Coronary artery (tissue), 2 donors: ENCODE measurements at regions not wholly inside any gene's neighbourhood (a gene's known extent, or its start where the extent isn't known, plus 50 kb on each side); places are given as distances from the start of the nearest gene placed in this dataset.
"Not testable (repeated sequence)": the region's sequence is repeated elsewhere in the genome, so short reads cannot be mapped to it uniquely, and the experiment has no call there.

ENCODE experiments used
- DNase-seq: peaks from one replicate; pipeline ENCODE4 v3.0.0-alpha.2; 2017; ENCODE audit warnings: low spot score
- H3K27ac ChIP-seq, 2 donors: fragments of 200-600 bp; sonication (generic); one replicate each; pipeline ENCODE4 v1.5.1; 2016 to 2019
- H3K4me3 ChIP-seq: fragments of 200-600 bp; sonication (generic); 2 replicates; pipeline ENCODE4 v1.5.1; 2016; ENCODE audit warnings: mild to moderate bottlenecking, moderate library complexity
- TF ChIP-seq, protein P1 (sequence below): fragments of 200-600 bp; sonication (generic); IDR thresholded peaks from one replicate; pipeline ENCODE4 v1.5.1; 2019; ENCODE audit warnings: antibody characterized with exemption

DNA sequence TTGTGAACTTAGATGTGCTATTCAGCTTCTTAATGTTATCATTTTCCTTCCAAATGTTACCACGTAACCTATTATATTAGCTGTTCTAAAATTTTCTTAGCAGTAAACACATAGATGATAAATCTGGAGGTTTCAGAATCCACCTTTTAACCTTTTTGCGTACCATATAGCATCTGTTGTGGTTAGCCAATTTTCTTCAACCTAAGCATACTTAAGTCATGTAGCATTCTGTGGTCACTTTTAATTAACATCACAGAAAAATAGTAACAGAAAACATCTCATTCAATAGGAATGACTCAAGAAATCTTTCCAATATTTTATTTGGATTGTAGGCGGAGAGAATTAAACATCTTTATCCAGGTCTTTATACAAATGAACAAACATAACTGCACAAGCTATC is 1465.3 kb upstream of the GBE1 start:
- TF ChIP-seq, protein P1, sequence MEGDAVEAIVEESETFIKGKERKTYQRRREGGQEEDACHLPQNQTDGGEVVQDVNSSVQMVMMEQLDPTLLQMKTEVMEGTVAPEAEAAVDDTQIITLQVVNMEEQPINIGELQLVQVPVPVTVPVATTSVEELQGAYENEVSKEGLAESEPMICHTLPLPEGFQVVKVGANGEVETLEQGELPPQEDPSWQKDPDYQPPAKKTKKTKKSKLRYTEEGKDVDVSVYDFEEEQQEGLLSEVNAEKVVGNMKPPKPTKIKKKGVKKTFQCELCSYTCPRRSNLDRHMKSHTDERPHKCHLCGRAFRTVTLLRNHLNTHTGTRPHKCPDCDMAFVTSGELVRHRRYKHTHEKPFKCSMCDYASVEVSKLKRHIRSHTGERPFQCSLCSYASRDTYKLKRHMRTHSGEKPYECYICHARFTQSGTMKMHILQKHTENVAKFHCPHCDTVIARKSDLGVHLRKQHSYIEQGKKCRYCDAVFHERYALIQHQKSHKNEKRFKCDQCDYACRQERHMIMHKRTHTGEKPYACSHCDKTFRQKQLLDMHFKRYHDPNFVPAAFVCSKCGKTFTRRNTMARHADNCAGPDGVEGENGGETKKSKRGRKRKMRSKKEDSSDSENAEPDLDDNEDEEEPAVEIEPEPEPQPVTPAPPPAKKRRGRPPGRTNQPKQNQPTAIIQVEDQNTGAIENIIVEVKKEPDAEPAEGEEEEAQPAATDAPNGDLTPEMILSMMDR, result no peak
- H3K4me3 ChIP-seq, result no peak overlapping the region
- H3K27ac ChIP-seq, result no peak overlapping the region

DNA sequence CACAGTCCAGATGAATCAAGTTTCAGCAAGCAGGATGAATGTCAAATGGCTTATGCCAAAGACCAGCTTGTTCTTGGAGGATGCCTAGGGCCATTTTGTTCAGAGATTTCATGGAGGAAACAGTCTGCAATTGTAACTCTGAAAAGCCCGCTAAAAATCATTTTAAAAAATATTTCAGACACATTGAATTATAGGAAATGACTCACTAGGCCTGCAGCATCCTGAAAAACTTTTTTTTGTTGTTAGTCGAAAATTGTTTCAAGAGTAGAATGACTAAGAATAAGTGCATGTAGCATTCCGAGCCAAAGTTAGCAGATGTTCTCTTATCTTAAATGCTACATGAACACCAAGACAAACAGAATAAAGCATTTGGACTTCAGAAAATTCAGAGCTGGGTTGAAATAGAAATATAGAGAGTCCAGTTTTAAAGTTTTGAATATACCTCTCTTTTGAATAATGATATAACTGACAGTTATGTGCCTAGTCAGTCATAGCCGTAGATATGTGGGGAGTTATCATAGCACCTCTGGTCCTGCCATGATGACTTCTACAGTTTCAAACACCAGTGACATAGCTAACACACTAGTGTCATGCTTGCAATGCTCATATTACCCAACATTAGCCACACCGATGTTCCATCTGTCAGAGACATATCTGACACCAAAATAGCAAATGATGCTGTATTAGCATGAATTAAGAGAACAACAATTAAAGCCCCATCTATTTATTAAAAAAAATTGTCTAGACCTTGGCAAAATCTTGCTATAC is 1462.8 kb upstream of the GBE1 start:
- Histone ChIP-seq H3K27ac (no peak overlapping the region), H3K4me3 (no peak overlapping the region)
- DNase-seq, result no peak
- TF ChIP-seq, protein P1, result no peak

More for the DNA sequence above, 1465.3 kb upstream of the GBE1 start:
- no peak for DNase-seq

DNA sequence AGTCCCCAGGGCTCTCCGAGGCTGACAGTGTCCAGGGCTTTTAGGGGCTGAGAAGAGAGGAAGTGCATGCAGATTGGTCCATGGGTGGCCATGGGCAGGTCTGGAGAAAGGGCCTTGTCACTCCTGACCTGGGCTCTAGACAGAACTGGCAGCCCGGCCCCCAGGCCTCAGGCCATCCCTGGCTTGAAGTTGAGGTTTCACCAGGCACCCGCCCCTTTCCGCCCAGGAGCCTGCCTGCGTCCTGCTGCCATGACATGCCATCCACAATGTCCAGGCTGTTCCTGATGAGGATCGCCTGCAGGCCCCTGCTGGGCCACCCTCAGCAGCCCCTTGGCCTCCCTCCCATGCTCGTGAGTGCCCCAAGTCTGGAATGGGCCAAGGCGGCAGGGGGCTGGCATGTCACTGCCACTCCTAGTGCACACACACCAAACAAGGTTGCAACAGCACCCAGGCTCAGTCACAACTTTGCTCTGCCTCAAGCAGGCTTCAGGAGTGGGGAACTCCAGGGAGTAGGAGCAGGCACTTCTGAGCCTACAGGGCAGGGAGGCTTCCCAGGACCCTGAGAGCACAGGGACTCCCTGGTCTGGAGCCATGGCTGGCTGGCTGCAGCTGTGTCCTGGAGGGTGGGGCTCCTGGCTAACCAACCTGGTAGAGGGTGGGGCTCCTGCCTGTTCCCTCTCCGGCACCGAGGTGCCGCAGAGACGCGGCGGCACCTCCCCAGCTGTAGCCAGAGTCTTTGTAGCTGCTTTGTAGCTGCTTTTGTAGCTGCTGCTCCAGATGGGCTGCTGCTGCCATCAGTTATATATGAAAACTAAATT is 1457.1 kb upstream of the GBE1 start:
- TF ChIP-seq, protein P1, result no peak
- Histone ChIP-seq H3K4me3 (no peak overlapping the region), H3K27ac (no peak overlapping the region)
- DNase-seq, result no peak

DNA sequence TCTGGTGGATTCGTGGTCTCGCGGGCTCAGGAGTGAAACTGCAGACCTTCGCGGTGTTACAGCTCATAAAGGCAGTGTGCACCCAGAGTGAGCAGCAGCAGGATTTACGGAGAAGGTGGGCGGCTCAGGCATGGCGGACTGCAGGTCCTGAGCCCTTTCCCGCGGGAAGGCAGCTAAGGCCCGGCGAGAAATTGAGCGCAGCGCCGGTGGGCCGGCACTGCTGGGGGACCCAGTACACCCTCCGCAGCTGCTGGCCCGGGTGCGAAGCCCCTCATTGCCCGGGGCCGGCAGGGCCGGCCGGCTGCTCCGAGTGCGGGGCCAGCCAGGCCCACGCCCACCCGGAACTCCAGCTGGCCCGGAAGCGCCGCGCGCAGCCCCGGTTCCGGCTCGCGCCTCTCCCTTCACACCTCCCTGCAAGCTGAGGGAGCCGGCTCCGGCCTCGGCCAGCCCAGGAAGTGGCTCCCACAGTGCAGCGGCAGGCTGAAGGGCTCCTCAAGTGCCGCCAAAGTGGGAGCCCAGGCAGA is 1456.2 kb upstream of the GBE1 start:
- not testable (repeated sequence) for DNase-seq, H3K27ac ChIP-seq, H3K4me3 ChIP-seq

DNA sequence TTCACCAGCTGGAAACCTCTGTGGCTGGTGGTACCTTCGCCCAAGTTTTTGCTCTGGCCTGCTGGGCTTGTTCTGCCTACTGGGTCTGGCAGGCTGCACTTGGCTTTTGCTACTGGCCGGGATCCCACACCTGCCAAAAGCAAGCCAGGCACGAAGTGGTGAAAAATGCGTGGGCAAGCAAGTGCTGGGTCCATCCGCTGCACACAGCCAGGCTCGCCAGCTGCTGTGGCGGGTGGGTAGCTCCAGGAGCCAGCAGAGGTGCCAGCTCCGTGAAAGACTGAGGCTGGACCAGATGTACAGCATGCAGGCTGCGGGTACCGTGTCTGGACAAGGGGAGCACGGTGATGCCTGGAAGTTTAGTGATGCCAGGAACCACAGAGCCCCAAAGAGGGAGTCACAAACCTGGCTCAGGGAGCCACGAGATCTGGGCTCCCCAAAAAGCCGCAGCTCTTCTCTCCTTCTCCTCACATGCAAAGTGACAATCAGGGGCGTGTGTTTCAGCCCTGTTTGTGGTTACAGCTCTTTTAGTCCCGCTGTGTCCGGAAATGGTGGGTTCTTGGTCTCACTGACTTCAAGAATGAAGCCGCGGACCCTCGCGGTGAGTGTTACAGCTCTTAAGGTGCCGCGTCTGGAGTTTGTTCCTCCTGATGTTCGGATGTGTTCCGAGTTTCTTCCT is 1455.6 kb upstream of the GBE1 start:
- no peak overlapping the region for H3K27ac ChIP-seq
- H3K4me3 ChIP-seq, result no peak overlapping the region
- TF ChIP-seq, protein P1, result no peak
- no peak for DNase-seq

DNA sequence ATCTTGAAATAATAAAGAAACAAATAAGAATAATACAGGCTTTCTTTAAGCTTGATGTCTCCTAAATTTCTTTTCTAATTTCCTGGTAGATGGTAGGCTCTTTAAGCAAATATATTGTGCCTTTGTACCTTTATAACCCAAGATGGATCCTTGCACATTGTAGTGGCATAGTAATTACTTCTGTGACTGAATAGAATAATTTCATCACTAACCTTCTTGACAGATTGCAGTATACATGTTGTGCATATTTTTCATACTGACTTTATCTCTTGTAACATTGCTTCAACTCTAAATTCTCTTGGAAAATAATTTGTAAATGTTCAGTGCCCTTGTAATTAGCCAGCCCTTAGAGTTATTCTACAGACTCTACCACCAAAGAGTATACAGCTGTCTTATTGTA is 1433.8 kb upstream of the GBE1 start:
- no peak for DNase-seq
- TF ChIP-seq, protein P1, result no peak
- no peak overlapping the region for H3K4me3 ChIP-seq
- no peak overlapping the region for H3K27ac ChIP-seq

DNA sequence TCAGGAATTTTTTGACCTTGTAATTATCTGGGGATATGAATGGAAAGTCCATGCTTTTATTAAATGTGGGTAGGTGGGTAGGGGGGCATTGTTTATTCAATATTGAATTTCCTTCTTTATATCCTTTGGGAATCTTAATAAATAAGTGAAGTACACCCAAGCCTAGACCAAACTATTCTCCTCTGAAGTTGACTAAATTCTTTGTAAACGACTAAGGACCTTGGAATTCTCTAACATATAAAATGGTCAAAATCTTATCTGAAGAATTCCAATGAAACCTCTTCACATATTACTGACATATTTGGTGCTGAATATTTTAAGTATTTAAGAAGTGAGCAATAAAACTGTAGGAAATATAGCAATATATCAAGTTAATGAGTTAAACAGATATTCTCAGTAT is 1432.1 kb upstream of the GBE1 start:
- DNase-seq, result no peak
- TF ChIP-seq, protein P1, result no peak
- Histone ChIP-seq H3K27ac (no peak overlapping the region), H3K4me3 (no peak overlapping the region)
